ENCODE measurements at regions not wholly inside any gene's neighbourhood (a gene's known extent, or its start where the extent isn't known, plus 50 kb on each side); places are given as distances from the start of the nearest gene placed in this dataset.

DNA sequence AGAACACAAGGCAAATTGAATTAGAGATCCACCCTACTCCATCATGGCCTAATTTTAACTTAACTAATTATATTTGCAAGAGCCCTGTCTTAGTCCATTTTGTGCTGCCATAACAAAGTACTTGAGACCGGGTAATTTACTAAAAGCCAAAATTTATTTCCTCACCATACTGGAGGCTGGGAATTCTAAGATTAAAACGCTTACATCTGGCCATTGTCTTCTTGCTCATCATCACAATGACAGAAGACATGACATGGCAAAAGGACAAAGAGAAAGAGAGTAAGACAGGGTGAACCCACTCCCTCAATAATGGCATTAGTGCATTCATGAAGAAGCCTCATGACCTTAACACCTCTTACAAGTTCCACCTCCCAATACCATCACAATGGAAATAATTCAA is 1068.6 kb downstream of the DNAJB9 start:
- Histone ChIP-seq H3K4me1 (ENCODE audit: control insufficient read depth in 2 of 3, insufficient read depth in 2 of 3, low read depth in 1 of 3, low read length in 3 of 3) (no peaks in the 10 kb centered on the region), H3K4me3 (ENCODE audit: low read length in 3 of 3) (no peak overlapping the region), H3K27ac (ENCODE audit: low read depth in 2 of 2, low read length in 2 of 2) (no peak overlapping the region), H3K36me3 (ENCODE audit: control insufficient read depth in 2 of 3, insufficient read depth in 3 of 3, low read length in 3 of 3) (no peaks in the 10 kb centered on the region), H3K27me3 (ENCODE audit: control insufficient read depth, insufficient read depth, low read length) (no peaks in the 10 kb centered on the region), H3K9ac (ENCODE audit: low read length in 3 of 3) (no peak overlapping the region), H3K9me3 (ENCODE audit: control insufficient read depth in 2 of 3, insufficient read depth in 1 of 3, low read length in 3 of 3) (peaks cover 0 to under 1% (median 0%) of the 10 kb centered on the region in 3 donors)
- FAIRE-seq (no peak), DNase-seq (no peak)
- intact Hi-C loops (cut with DNase I), result no loop called here
- TF ChIP-seq, protein P1, sequence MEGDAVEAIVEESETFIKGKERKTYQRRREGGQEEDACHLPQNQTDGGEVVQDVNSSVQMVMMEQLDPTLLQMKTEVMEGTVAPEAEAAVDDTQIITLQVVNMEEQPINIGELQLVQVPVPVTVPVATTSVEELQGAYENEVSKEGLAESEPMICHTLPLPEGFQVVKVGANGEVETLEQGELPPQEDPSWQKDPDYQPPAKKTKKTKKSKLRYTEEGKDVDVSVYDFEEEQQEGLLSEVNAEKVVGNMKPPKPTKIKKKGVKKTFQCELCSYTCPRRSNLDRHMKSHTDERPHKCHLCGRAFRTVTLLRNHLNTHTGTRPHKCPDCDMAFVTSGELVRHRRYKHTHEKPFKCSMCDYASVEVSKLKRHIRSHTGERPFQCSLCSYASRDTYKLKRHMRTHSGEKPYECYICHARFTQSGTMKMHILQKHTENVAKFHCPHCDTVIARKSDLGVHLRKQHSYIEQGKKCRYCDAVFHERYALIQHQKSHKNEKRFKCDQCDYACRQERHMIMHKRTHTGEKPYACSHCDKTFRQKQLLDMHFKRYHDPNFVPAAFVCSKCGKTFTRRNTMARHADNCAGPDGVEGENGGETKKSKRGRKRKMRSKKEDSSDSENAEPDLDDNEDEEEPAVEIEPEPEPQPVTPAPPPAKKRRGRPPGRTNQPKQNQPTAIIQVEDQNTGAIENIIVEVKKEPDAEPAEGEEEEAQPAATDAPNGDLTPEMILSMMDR (IDR thresholded peaks at IDR 0.05; ENCODE audit: borderline replicate concordance, extremely low read depth, insufficient read depth), result no peak

DNA sequence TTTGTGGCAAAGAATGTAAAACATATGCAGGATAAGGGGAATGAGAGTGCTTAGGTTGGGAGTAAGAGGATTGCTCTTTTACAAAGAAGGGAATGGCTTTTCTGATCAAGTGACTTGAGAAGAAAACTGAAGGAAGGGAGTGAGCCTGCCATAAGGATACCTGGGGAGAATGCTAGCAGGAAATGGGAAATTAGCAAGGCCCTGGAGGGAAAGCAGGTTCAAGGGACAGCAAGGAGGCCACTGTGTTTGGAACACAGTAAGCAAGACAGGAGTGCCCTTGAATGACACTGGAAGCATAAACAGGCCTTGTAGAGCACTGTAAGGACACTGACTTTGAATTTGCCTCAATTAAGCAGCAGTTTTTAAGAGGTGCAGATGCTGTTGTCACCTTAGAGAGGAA is 1069.9 kb downstream of the DNAJB9 start:
- TF ChIP-seq, protein P1 (IDR thresholded peaks at IDR 0.05; ENCODE audit: borderline replicate concordance, extremely low read depth, insufficient read depth), result no peak

DNA sequence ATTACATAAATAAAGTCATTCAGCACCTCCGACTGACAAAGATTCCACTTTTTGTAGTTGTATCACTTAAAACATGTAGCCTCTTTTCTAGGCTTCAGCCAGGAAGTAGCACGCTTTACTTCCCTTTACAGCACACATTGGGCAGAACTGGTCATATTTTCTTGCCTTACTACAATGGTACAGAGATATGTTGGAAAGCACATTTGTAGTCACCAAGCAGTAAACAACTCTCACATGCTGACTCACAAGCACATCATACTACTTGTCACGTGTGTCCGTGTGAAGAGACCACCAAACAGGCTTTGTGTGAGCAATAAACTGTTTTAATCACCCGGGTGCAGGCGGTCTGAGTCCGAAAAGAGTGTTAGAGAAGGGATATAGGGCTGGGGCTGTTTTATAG is 1071.8 kb downstream of the DNAJB9 start:
- FAIRE-seq, result no peak
- no peak overlapping the region for H3K27ac ChIP-seq (ENCODE audit: low read depth in 2 of 2, low read length in 2 of 2)

More for the DNA sequence above, 1069.9 kb downstream of the DNAJB9 start:
- Histone ChIP-seq H3K27ac (ENCODE audit: low read depth in 2 of 2, low read length in 2 of 2) (no peak overlapping the region), H3K27me3 (ENCODE audit: control insufficient read depth, insufficient read depth, low read length) (no peaks in the 10 kb centered on the region), H3K4me1 (ENCODE audit: control insufficient read depth in 2 of 3, insufficient read depth in 2 of 3, low read depth in 1 of 3, low read length in 3 of 3) (no peaks in the 10 kb centered on the region), H3K36me3 (ENCODE audit: control insufficient read depth in 2 of 3, insufficient read depth in 3 of 3, low read length in 3 of 3) (no peaks in the 10 kb centered on the region), H3K4me3 (ENCODE audit: low read length in 3 of 3) (no peak overlapping the region), H3K9ac (ENCODE audit: low read length in 3 of 3) (no peak overlapping the region), H3K9me3 (ENCODE audit: control insufficient read depth in 2 of 3, insufficient read depth in 1 of 3, low read length in 3 of 3) (no peaks in the 10 kb centered on the region)
- FAIRE-seq (no peak), DNase-seq (no peak)
- intact Hi-C loops (cut with DNase I), result no loop called here

More for the DNA sequence above, 1071.8 kb downstream of the DNAJB9 start:
- Histone ChIP-seq H3K4me3 (ENCODE audit: low read length in 3 of 3) (no peak overlapping the region), H3K36me3 (ENCODE audit: control insufficient read depth in 2 of 3, insufficient read depth in 3 of 3, low read length in 3 of 3) (no peaks in the 10 kb centered on the region), H3K9ac (ENCODE audit: low read length in 3 of 3) (no peak overlapping the region), H3K4me1 (ENCODE audit: control insufficient read depth in 2 of 3, insufficient read depth in 2 of 3, low read depth in 1 of 3, low read length in 3 of 3) (no peaks in the 10 kb centered on the region), H3K9me3 (ENCODE audit: control insufficient read depth in 2 of 3, insufficient read depth in 1 of 3, low read length in 3 of 3) (no peaks in the 10 kb centered on the region), H3K27me3 (ENCODE audit: control insufficient read depth, insufficient read depth, low read length) (no peaks in the 10 kb centered on the region)
- intact Hi-C loops (cut with DNase I), result no loop called here
- DNase-seq, result no peak
- TF ChIP-seq, protein P1 (IDR thresholded peaks at IDR 0.05; ENCODE audit: borderline replicate concordance, extremely low read depth, insufficient read depth), result no peak
